Type B pancreatic cell (in vitro differentiated cells): ENCODE measurements at regions not wholly inside any gene's neighbourhood (a gene's known extent, or its start where the extent isn't known, plus 50 kb on each side); places are given as distances from the start of the nearest gene placed in this dataset.

ENCODE experiments used
- DNase-seq: peaks from one replicate; pipeline ENCODE4 v3.0.0; 2021; ENCODE audit warnings: mixed read lengths; ENCODE audit not compliant: unreplicated experiment; ENCODE audit errors: extremely low spot score
- H3K27ac Mint-ChIP-seq: 2 replicates; pipeline ENCODE4 v1.8.0; 2021; ENCODE audit warnings: mild to moderate bottlenecking, mixed read lengths
- H3K27me3 Mint-ChIP-seq: 2 replicates; pipeline ENCODE4 v1.8.0; 2021; ENCODE audit warnings: mixed read lengths
- H3K36me3 Mint-ChIP-seq: 2 replicates; pipeline ENCODE4 v1.8.0; 2021; ENCODE audit warnings: mixed read lengths
- H3K4me1 Mint-ChIP-seq: one replicate; pipeline ENCODE4 v1.8.0; 2021; ENCODE audit warnings: mixed read lengths; ENCODE audit not compliant: unreplicated experiment
- H3K4me3 Mint-ChIP-seq: 2 replicates; pipeline ENCODE4 v1.8.0; 2021; ENCODE audit warnings: mild to moderate bottlenecking, mixed read lengths
- H3K9me3 Mint-ChIP-seq: 2 replicates; pipeline ENCODE4 v1.8.0; 2021; ENCODE audit warnings: mixed read lengths
- CTCF ChIP-seq: fragments of 200-600 bp; sonication (generic); conservative IDR thresholded peaks from 2 replicates; pipeline ENCODE4 v1.5.0; 2021; ENCODE audit warnings: antibody characterized with exemption, mild to moderate bottlenecking

- DNase-seq = no peak
- H3K4me1 Mint-ChIP-seq = no peaks in the 10 kb centered on the region
- TF ChIP-seq CTCF = no peak
- H3K4me3 Mint-ChIP-seq = no peak overlapping the region
- H3K27ac Mint-ChIP-seq = no peak overlapping the region
- no peaks in the 10 kb centered on the region for H3K27me3 Mint-ChIP-seq
- H3K36me3 Mint-ChIP-seq = no peaks in the 10 kb centered on the region
- no peaks in the 10 kb centered on the region for H3K9me3 Mint-ChIP-seq
Observed at GRCh38 chr5:13359344-13359743, 585.1 kb downstream of the DNAH5 start.

GRCh38 chr5:13358342-13358741, 586.1 kb downstream of the DNAH5 start:
- Mint-ChIP-seq H3K36me3 (no peaks in the 10 kb centered on the region), H3K4me3 (no peak overlapping the region), H3K9me3 (no peaks in the 10 kb centered on the region), H3K4me1 (no peaks in the 10 kb centered on the region), H3K27ac (no peak overlapping the region), H3K27me3 (no peaks in the 10 kb centered on the region)
- TF ChIP-seq CTCF = no peak
- no peak for DNase-seq

- Mint-ChIP-seq H3K36me3 (no peaks in the 10 kb centered on the region), H3K27me3 (no peaks in the 10 kb centered on the region), H3K9me3 (no peaks in the 10 kb centered on the region), H3K4me3 (no peak overlapping the region), H3K4me1 (no peaks in the 10 kb centered on the region), H3K27ac (no peak overlapping the region)
- DNase-seq = no peak
- no peak for TF ChIP-seq CTCF
Observed at GRCh38 chr5:13357929-13358328, 586.6 kb downstream of the DNAH5 start.

GRCh38 chr5:13356226-13356625, 588.3 kb downstream of the DNAH5 start:
- Mint-ChIP-seq H3K4me1 (no peaks in the 10 kb centered on the region), H3K36me3 (no peaks in the 10 kb centered on the region)

DNA sequence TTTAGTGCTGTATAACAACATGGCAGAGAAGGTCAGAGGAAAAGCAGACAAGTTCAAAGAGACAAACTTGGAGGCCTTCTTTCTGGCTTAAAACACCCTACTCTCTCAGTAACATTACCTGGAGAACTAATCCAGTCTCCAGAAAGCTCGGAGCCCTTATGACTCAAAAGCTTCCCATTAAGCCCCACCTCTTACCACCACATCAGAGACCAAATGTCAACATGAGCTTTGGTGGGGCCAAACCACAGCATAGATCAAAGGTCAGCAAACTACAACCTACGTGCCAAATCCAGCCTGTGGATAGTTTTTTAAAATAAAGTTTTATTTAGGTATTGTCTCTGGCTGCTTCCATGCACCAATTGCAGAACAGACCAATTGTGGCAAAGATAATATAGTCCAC, 589.9 kb downstream of the DNAH5 start:
- no peak for DNase-seq
- TF ChIP-seq CTCF = no peak
- no peak overlapping the region for H3K4me3 Mint-ChIP-seq
- no peaks in the 10 kb centered on the region for H3K27me3 Mint-ChIP-seq
- no peaks in the 10 kb centered on the region for H3K36me3 Mint-ChIP-seq
- H3K9me3 Mint-ChIP-seq = no peaks in the 10 kb centered on the region
- no peak overlapping the region for H3K27ac Mint-ChIP-seq
- H3K4me1 Mint-ChIP-seq = no peaks in the 10 kb centered on the region

More at GRCh38 chr5:13356226-13356625, 588.3 kb downstream of the DNAH5 start:
- Mint-ChIP-seq H3K27ac (no peak overlapping the region), H3K4me3 (no peak overlapping the region), H3K9me3 (no peaks in the 10 kb centered on the region), H3K27me3 (no peaks in the 10 kb centered on the region)
- no peak for DNase-seq
- TF ChIP-seq CTCF = no peak

GRCh38 chr5:13350767-13351166, 593.7 kb downstream of the DNAH5 start:
- H3K27me3 Mint-ChIP-seq = peaks cover 4% of the 10 kb centered on the region
- no peaks in the 10 kb centered on the region for H3K4me1 Mint-ChIP-seq
- TF ChIP-seq CTCF = no peak
- H3K4me3 Mint-ChIP-seq = no peak overlapping the region
- no peak overlapping the region for H3K27ac Mint-ChIP-seq
- no peaks in the 10 kb centered on the region for H3K9me3 Mint-ChIP-seq
- DNase-seq = no peak
- H3K36me3 Mint-ChIP-seq = no peaks in the 10 kb centered on the region
